ENCODE measurements at regions not wholly inside any gene's neighbourhood (a gene's known extent, or its start where the extent isn't known, plus 50 kb on each side); places are given as distances from the start of the nearest gene placed in this dataset.

DNA sequence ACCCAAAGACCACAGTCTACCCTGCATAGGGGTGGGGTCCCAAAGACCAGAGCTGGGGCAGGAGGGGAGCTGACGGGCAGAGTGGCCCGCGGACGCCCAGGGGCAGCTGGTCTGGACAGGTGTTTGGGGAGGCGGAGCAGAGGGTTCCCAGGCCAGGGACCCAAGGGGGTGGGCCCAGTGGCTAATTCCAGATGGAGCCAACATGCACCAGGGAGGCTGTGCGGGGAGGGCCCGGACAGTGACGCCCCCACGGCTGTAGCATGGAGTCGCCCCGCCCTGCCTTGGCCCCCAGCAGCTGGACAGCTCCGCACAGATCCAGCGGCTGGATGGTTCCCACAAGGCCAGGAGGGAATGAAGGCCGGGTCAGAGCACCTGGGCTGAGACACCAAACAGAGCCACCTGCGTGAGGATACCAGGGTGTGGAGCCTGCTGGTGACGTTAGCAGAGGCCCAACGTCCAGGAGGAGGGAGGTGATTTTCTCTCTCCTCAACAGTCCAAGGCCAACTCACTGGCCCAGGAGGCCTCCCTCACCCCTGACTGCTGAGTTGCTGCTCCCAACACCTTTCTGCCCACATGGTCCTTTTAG lies 55.3 kb upstream of the EGFL7 start:
- no peak overlapping the region for H3K4me3 ChIP-seq (ENCODE audit: low read depth, low read length, poor library complexity, severe bottlenecking)
- H2AFZ ChIP-seq (ENCODE audit: low read length), result no peak overlapping the region
- H4K20me1 ChIP-seq (ENCODE audit: insufficient read depth, low read length), result no peaks in the 10 kb centered on the region
- BruUV-seq (replicated peaks), result no TSS peak
- no peaks in the 10 kb centered on the region for H3K9me2 ChIP-seq (ENCODE audit: insufficient read depth, low read length)
- no peak for TF ChIP-seq EZH2phosphoT487 (IDR thresholded peaks at IDR 0.05; ENCODE audit: borderline replicate concordance, low read depth, low read length)
- TF ChIP-seq, protein P1, sequence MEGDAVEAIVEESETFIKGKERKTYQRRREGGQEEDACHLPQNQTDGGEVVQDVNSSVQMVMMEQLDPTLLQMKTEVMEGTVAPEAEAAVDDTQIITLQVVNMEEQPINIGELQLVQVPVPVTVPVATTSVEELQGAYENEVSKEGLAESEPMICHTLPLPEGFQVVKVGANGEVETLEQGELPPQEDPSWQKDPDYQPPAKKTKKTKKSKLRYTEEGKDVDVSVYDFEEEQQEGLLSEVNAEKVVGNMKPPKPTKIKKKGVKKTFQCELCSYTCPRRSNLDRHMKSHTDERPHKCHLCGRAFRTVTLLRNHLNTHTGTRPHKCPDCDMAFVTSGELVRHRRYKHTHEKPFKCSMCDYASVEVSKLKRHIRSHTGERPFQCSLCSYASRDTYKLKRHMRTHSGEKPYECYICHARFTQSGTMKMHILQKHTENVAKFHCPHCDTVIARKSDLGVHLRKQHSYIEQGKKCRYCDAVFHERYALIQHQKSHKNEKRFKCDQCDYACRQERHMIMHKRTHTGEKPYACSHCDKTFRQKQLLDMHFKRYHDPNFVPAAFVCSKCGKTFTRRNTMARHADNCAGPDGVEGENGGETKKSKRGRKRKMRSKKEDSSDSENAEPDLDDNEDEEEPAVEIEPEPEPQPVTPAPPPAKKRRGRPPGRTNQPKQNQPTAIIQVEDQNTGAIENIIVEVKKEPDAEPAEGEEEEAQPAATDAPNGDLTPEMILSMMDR (conservative IDR thresholded peaks at IDR 0.05; ENCODE audit: low read length), result no peak
- DNase-seq (ENCODE audit: low spot score), result no peak
- H3K79me2 ChIP-seq (ENCODE audit: insufficient read depth, low read depth, low read length), result no peaks in the 10 kb centered on the region
- POLR2A ChIA-PET, result no interaction called here
- H3K36me3 ChIP-seq (ENCODE audit: insufficient read depth, low read length), result no peaks in the 10 kb centered on the region
- H3K9me3 ChIP-seq (ENCODE audit: low read length), result no peaks in the 10 kb centered on the region
- intact Hi-C loops (cut with micrococcal nuclease; ENCODE audit: unreplicated experiment), result no loop called here
- CTCF ChIA-PET (ENCODE audit: unreplicated experiment), result interaction anchor here (0.7 kb wide), 1 partner anchor 167 kb away, joined by 6 read pairs; no protein-coding TSS in a partner anchor
- no peak overlapping the region for H3K4me2 ChIP-seq (ENCODE audit: low read length)
- H3K27ac ChIP-seq (ENCODE audit: low read depth, low read length, poor library complexity, severe bottlenecking), result no peak overlapping the region
- no peaks in the 10 kb centered on the region for H3K4me1 ChIP-seq (ENCODE audit: insufficient read depth, low read length, poor library complexity, severe bottlenecking)

DNA sequence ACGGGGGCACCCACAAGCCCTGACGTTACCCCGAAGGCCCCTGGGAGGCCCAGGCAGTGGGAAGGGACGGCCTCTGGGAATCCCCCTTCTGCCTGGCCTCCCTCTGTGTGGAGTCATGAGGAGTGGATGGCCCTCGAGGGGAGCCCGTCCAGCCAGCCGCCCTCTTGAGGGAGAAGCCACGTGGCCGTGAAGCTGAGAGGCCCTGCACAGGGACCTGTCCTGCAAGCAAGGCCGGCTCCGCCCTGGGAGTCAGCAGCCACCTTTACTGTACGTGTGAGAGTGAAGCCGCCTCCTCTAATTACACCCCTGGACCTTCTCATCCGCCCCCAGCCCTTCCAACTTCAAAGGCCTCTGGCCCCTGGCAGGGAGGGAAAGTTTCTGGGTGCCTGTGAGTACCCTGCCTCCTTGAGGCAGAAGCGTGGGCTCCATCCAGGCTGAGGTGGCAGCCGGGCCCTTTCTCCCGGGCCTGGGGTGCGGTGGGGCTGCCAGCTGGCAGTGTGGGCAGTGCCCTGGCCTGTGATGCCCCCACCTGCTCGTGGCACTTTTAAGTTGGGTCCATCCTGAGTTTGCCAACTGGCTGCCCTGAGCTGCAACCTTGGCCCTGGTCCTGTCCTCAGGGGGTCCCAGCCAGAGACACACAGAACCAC lies 55.9 kb upstream of the EGFL7 start:
- no peak for DNase-seq (ENCODE audit: low spot score)
- no peak overlapping the region for H2AFZ ChIP-seq (ENCODE audit: low read length)
- BruUV-seq (replicated peaks), result no TSS peak

DNA sequence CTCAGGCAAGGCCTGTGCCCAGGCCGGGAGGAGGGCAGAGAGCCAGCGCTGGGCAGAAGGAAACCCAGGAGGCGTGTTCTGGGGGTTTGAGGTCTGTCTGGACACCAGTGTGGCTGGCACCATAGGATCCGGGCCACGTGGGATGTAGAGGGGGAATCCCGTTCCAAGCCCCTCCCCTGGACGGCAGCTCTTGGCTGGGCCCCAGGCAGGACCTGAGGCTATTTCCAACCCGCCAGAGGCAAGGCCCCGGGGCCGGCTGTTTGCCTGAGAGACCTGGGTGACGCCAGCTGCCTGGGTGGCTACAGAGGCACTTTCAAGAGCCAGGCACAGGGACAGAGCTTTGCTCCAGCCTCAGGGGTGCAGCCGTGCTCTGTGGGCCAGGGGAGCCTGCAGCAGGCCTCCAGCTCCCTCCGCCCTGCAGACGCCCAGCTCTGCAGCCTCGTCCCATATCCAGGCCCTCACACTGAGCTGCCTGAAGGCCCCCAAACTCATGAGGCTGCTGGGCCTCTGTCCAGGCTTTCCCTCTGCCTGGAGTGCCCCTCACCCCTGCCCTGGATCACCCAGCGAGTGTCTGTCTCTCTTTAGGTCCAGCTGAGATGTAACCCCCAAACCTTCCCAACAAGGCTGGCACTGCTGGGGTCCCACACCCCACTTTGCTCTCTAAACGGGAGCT lies 56.6 kb upstream of the EGFL7 start:
- Histone ChIP-seq H3K9me2 (ENCODE audit: insufficient read depth, low read length) (no peaks in the 10 kb centered on the region), H3K36me3 (ENCODE audit: insufficient read depth, low read length) (no peaks in the 10 kb centered on the region), H3K4me1 (ENCODE audit: insufficient read depth, low read length, poor library complexity, severe bottlenecking) (no peaks in the 10 kb centered on the region), H2AFZ (ENCODE audit: low read length) (no peak overlapping the region), H3K79me2 (ENCODE audit: insufficient read depth, low read depth, low read length) (no peaks in the 10 kb centered on the region), H4K20me1 (ENCODE audit: insufficient read depth, low read length) (no peaks in the 10 kb centered on the region), H3K4me3 (ENCODE audit: low read depth, low read length, poor library complexity, severe bottlenecking) (no peak overlapping the region), H3K4me2 (ENCODE audit: low read length) (no peak overlapping the region), H3K9me3 (ENCODE audit: low read length) (no peaks in the 10 kb centered on the region), H3K27ac (ENCODE audit: low read depth, low read length, poor library complexity, severe bottlenecking) (no peak overlapping the region)
- no peak for DNase-seq (ENCODE audit: low spot score)
- intact Hi-C loops (cut with micrococcal nuclease; ENCODE audit: unreplicated experiment), result no loop called here
- BruUV-seq (replicated peaks), result no TSS peak
- POLR2A ChIA-PET, result interaction anchor here (0.6 to 0.7 kb wide), 2 partner anchors 18 to 950 kb away, joined by 3 read pairs; no protein-coding TSS in a partner anchor
- CTCF ChIA-PET (ENCODE audit: unreplicated experiment), result no interaction called here
- no peak for TF ChIP-seq EZH2phosphoT487 (IDR thresholded peaks at IDR 0.05; ENCODE audit: borderline replicate concordance, low read depth, low read length)
- TF ChIP-seq, protein P1 (conservative IDR thresholded peaks at IDR 0.05; ENCODE audit: low read length), result no peak

More for the DNA sequence above, 55.9 kb upstream of the EGFL7 start:
- Histone ChIP-seq H4K20me1 (ENCODE audit: insufficient read depth, low read length) (no peaks in the 10 kb centered on the region), H3K79me2 (ENCODE audit: insufficient read depth, low read depth, low read length) (no peaks in the 10 kb centered on the region), H3K27ac (ENCODE audit: low read depth, low read length, poor library complexity, severe bottlenecking) (no peak overlapping the region), H3K4me1 (ENCODE audit: insufficient read depth, low read length, poor library complexity, severe bottlenecking) (no peaks in the 10 kb centered on the region), H3K4me3 (ENCODE audit: low read depth, low read length, poor library complexity, severe bottlenecking) (no peak overlapping the region), H3K9me2 (ENCODE audit: insufficient read depth, low read length) (no peaks in the 10 kb centered on the region), H3K4me2 (ENCODE audit: low read length) (no peak overlapping the region), H3K36me3 (ENCODE audit: insufficient read depth, low read length) (no peaks in the 10 kb centered on the region), H3K9me3 (ENCODE audit: low read length) (no peaks in the 10 kb centered on the region)
- intact Hi-C loops (cut with micrococcal nuclease; ENCODE audit: unreplicated experiment), result no loop called here
- ChIA-PET CTCF (ENCODE audit: unreplicated experiment) (no interaction called here), POLR2A (interaction anchor here (0.6 kb wide), 1 partner anchor 18 kb away, joined by 3 read pairs; no protein-coding TSS in a partner anchor)
- no peak for TF ChIP-seq EZH2phosphoT487 (IDR thresholded peaks at IDR 0.05; ENCODE audit: borderline replicate concordance, low read depth, low read length)
